Spleen (tissue), 7 donors: ENCODE measurements at regions not wholly inside any gene's neighbourhood (a gene's known extent, or its start where the extent isn't known, plus 50 kb on each side); places are given as distances from the start of the nearest gene placed in this dataset.

Experiments
- POLR2A ChIP-seq, 3 donors: fragments of 450-650 bp; IDR thresholded peaks; one replicate each; pipeline ENCODE4 v1.5.1; 2017; ENCODE audit warnings: antibody characterized with exemption in 3 of 3, mild to moderate bottlenecking in 1 of 3
- POLR2AphosphoS5 ChIP-seq, 3 donors: sonication (generic); formaldehyde crosslinking; IDR thresholded peaks; one replicate each; pipeline ENCODE4 v1.5.1; 2017; ENCODE audit warnings: antibody characterized with exemption in 3 of 3
- TF ChIP-seq, protein P1 (sequence below), 11 experiments: fragments of 200-600 bp in 7 of 11; fragments of 450-650 bp in 4 of 11; sonication (generic) in 4 of 11; IDR thresholded peaks in 8 of 11; conservative IDR thresholded peaks in 3 of 11; 1 replicate in 7 of 11; 2 replicates in 4 of 11; pipeline versions ENCODE4 v1.4.0 to v1.8.0; 2016 to 2021; ENCODE audit warnings: antibody characterized with exemption in 11 of 11, inconsistent platforms in 4 of 11, mild to moderate bottlenecking in 1 of 11
- donor health status: DM: no; HTN: no; CAD: no; lungs with moderate emphysema.
- donor health status: DM: no; HTN: no; CAD: no.
- donor health status: DM: no; HTN: no; CAD: no.

DNA sequence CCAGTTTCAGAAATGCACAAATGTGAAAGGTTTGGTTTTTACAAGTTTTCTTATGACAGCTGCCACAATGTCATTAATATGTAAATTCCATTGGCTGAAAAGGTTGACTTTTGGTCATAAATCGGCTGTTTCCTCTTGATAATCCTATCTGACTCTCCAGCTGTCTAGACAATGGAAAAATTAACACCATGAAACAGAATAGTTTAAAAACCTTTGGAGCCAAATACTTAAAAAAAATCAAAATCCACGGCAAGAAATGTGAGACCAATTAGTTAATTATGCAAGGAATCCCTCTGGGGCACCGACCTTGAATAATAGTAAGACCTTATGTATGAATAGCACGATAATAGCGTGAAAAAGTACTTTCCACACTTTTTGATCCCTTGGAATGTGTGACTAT is 138.0 kb downstream of the ZNF664 start:
- TF ChIP-seq, protein P1, sequence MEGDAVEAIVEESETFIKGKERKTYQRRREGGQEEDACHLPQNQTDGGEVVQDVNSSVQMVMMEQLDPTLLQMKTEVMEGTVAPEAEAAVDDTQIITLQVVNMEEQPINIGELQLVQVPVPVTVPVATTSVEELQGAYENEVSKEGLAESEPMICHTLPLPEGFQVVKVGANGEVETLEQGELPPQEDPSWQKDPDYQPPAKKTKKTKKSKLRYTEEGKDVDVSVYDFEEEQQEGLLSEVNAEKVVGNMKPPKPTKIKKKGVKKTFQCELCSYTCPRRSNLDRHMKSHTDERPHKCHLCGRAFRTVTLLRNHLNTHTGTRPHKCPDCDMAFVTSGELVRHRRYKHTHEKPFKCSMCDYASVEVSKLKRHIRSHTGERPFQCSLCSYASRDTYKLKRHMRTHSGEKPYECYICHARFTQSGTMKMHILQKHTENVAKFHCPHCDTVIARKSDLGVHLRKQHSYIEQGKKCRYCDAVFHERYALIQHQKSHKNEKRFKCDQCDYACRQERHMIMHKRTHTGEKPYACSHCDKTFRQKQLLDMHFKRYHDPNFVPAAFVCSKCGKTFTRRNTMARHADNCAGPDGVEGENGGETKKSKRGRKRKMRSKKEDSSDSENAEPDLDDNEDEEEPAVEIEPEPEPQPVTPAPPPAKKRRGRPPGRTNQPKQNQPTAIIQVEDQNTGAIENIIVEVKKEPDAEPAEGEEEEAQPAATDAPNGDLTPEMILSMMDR (IDR thresholded peaks at IDR 0.05 in 8 of 11, conservative IDR thresholded peaks at IDR 0.05 in 3 of 11): no peak
- TF ChIP-seq POLR2AphosphoS5 (IDR thresholded peaks at IDR 0.05): no peak
- no peak for TF ChIP-seq POLR2A (IDR thresholded peaks at IDR 0.05)
